Liver (tissue), 8 donors: ENCODE measurements at regions not wholly inside any gene's neighbourhood (a gene's known extent, or its start where the extent isn't known, plus 50 kb on each side); places are given as distances from the start of the nearest gene placed in this dataset.

Source experiments
- DNase-seq: peaks from one replicate; pipeline ENCODE4 v3.0.0-alpha.2; 2017; ENCODE audit warnings: low spot score
- H3K27ac ChIP-seq, 2 donors: one replicate each; pipeline ENCODE4 v1.7.0; 2013; ENCODE audit warnings: inconsistent platforms in 2 of 2, low read length in 2 of 2, control low read depth in 1 of 2, low read depth in 1 of 2, mild to moderate bottlenecking in 1 of 2
- H3K27me3 ChIP-seq, 4 donors: one replicate each; pipeline versions ENCODE4 v1.6.1 to v1.7.0; 2013; ENCODE audit warnings: low read length in 3 of 4, inconsistent platforms in 1 of 4, mild to moderate bottlenecking in 1 of 4, moderate library complexity in 1 of 4; ENCODE audit not compliant: control insufficient read depth in 4 of 4, insufficient read depth in 4 of 4
- H3K36me3 ChIP-seq, 4 donors: one replicate each; pipeline versions ENCODE4 v1.6.1 to v1.7.0; 2013; ENCODE audit warnings: low read length in 3 of 4, mild to moderate bottlenecking in 3 of 4, low read depth in 1 of 4, moderate library complexity in 1 of 4; ENCODE audit not compliant: control insufficient read depth in 4 of 4, insufficient read depth in 3 of 4
- H3K4me1 ChIP-seq, 4 donors: one replicate each; pipeline versions ENCODE4 v1.6.1 to v1.7.0; 2013; ENCODE audit warnings: low read length in 3 of 4, mild to moderate bottlenecking in 3 of 4, moderate library complexity in 1 of 4; ENCODE audit not compliant: control insufficient read depth in 4 of 4, insufficient read depth in 4 of 4
- H3K4me3 ChIP-seq, 3 donors: one replicate each; pipeline versions ENCODE4 v1.6.1 to v1.7.0; 2013; ENCODE audit warnings: low read length in 3 of 3, control low read depth in 1 of 3, low read depth in 1 of 3, mild to moderate bottlenecking in 1 of 3
- H3K9ac ChIP-seq, 2 donors: one replicate each; pipeline ENCODE4 v1.7.0; 2013; ENCODE audit warnings: low read length in 2 of 2, mild to moderate bottlenecking in 2 of 2, moderate library complexity in 2 of 2, control low read depth in 1 of 2, low read depth in 1 of 2
- H3K9me3 ChIP-seq, 4 donors: one replicate each; pipeline versions ENCODE4 v1.6.1 to v1.7.0; 2013; ENCODE audit warnings: low read length in 3 of 4; ENCODE audit not compliant: control insufficient read depth in 4 of 4
- EGR1 ChIP-seq, 2 donors: IDR thresholded peaks; 2 replicates each; pipeline ENCODE4 v1.6.1; 2016 to 2018; ENCODE audit warnings: antibody characterized with exemption in 2 of 2, low read depth in 2 of 2
- FOXA1 ChIP-seq: IDR thresholded peaks from 2 replicates; pipeline ENCODE4 v1.6.1; 2016; ENCODE audit warnings: antibody characterized with exemption
- GABPA ChIP-seq, 2 donors: IDR thresholded peaks in 1 of 2; conservative IDR thresholded peaks in 1 of 2; 2 replicates each; pipeline ENCODE4 v1.6.1; 2016; ENCODE audit warnings: antibody characterized with exemption in 2 of 2, mild to moderate bottlenecking in 1 of 2, moderate library complexity in 1 of 2
- HNF4A ChIP-seq, 2 donors: conservative IDR thresholded peaks; 2 replicates each; pipeline ENCODE4 v1.6.1; 2016; ENCODE audit warnings: antibody characterized with exemption in 2 of 2, mild to moderate bottlenecking in 2 of 2
- HNF4G ChIP-seq: IDR thresholded peaks from 2 replicates; pipeline ENCODE4 v1.6.1; 2016; ENCODE audit warnings: antibody characterized with exemption
- RAD21 ChIP-seq, 2 donors: IDR thresholded peaks; 2 replicates each; pipeline ENCODE4 v1.6.1; 2016; ENCODE audit warnings: antibody characterized with exemption in 2 of 2, mild to moderate bottlenecking in 2 of 2
- RXRA ChIP-seq, 2 donors: IDR thresholded peaks; 2 replicates each; pipeline ENCODE4 v1.6.1; 2017 to 2018; ENCODE audit warnings: antibody characterized with exemption in 2 of 2, mild to moderate bottlenecking in 1 of 2
- TAF1 ChIP-seq: conservative IDR thresholded peaks from 2 replicates; pipeline ENCODE4 v1.6.1; 2016; ENCODE audit warnings: antibody characterized with exemption, mild to moderate bottlenecking
- YY1 ChIP-seq: IDR thresholded peaks from 2 replicates; pipeline ENCODE4 v1.6.1; 2016; ENCODE audit warnings: antibody characterized with exemption, mild to moderate bottlenecking
- WGBS: extraction: QIAGEN DNeasy Blood & Tissue Kit; methylation state at CpG from one replicate; pipeline ENCODE4 v1.1.7; 2013; 5-methylcytosine and 5-hydroxymethylcytosine counted together
- TF ChIP-seq, protein P1 (sequence below): fragments of 150-350 bp; IDR thresholded peaks from 2 replicates; pipeline ENCODE4 v1.5.1; 2017; ENCODE audit warnings: improper control_type of control experiment, low read depth, low read length; ENCODE audit not compliant: missing input control
- TF ChIP-seq, protein P2 (sequence below): IDR thresholded peaks from 2 replicates; pipeline ENCODE4 v1.6.1; 2016; ENCODE audit warnings: antibody characterized with exemption
- TF ChIP-seq, protein P3 (sequence below): IDR thresholded peaks from 2 replicates; pipeline ENCODE4 v1.6.1; 2016; ENCODE audit warnings: antibody characterized with exemption, mild to moderate bottlenecking
- donor health status: healthy.
- donor health status: healthy.
- donor health status: healthy.
- donor health status: healthy.
- donor health status: healthy.

DNA sequence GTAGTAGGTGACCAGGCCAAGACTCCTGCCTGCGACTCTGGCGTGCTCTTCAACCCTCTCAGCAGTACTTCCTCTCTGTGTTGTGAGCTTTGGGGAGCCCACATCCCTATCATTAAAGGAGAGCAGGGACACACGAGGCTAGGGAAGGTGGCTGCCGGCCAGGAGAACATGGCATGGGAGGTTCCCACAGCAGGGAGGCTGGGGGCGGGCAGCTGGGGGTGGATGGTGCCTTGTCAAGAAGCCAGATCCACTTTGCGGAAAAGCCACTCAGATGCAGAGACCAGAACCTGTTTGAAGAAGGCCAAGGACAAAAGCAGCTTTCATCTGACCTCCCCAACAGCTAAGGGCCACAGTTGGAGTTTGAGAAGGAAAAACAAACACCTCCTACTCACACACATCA, 198.6 kb downstream of the BCL11B start (continued):
- TF ChIP-seq, protein P1, sequence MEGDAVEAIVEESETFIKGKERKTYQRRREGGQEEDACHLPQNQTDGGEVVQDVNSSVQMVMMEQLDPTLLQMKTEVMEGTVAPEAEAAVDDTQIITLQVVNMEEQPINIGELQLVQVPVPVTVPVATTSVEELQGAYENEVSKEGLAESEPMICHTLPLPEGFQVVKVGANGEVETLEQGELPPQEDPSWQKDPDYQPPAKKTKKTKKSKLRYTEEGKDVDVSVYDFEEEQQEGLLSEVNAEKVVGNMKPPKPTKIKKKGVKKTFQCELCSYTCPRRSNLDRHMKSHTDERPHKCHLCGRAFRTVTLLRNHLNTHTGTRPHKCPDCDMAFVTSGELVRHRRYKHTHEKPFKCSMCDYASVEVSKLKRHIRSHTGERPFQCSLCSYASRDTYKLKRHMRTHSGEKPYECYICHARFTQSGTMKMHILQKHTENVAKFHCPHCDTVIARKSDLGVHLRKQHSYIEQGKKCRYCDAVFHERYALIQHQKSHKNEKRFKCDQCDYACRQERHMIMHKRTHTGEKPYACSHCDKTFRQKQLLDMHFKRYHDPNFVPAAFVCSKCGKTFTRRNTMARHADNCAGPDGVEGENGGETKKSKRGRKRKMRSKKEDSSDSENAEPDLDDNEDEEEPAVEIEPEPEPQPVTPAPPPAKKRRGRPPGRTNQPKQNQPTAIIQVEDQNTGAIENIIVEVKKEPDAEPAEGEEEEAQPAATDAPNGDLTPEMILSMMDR, result no peak
- TF ChIP-seq TAF1, result no peak

DNA sequence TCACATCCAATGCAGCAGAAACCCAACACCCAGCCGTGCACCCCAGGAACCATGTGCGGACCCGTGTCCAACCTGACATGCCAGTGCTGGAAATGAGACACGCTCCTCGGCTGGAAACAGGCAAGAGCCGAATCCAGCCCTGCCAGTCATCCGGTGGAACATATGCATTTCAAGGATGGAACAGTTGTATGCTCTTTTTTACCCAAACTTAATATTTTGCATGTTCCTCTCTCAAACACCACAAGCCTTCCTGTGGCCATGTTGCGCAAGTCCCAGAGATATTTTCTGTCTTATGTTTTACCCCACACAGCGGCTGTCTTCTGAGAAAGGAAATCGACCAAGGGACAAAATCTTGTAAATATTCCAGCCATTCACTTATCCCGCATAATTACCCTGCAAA, 196.9 kb downstream of the BCL11B start:
- Histone ChIP-seq H3K4me3 (no peak overlapping the region), H3K9me3 (peaks cover 0 to 6% (median 4%) of the 10 kb centered on the region in 4 donors), H3K27me3 (peaks cover 0 to 5% (median 1%) of the 10 kb centered on the region in 4 donors), H3K9ac (no peak overlapping the region), H3K27ac (no peak overlapping the region), H3K36me3 (no peaks in the 10 kb centered on the region), H3K4me1 (no peaks in the 10 kb centered on the region)
- no peak for TF ChIP-seq HNF4G
- no peak for TF ChIP-seq YY1
- TF ChIP-seq HNF4A (conservative IDR thresholded peaks at IDR 0.05), result no peak
- TF ChIP-seq, protein P1, result no peak
- TF ChIP-seq, protein P2, sequence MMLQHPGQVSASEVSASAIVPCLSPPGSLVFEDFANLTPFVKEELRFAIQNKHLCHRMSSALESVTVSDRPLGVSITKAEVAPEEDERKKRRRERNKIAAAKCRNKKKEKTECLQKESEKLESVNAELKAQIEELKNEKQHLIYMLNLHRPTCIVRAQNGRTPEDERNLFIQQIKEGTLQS, result no peak
- TF ChIP-seq, protein P3, sequence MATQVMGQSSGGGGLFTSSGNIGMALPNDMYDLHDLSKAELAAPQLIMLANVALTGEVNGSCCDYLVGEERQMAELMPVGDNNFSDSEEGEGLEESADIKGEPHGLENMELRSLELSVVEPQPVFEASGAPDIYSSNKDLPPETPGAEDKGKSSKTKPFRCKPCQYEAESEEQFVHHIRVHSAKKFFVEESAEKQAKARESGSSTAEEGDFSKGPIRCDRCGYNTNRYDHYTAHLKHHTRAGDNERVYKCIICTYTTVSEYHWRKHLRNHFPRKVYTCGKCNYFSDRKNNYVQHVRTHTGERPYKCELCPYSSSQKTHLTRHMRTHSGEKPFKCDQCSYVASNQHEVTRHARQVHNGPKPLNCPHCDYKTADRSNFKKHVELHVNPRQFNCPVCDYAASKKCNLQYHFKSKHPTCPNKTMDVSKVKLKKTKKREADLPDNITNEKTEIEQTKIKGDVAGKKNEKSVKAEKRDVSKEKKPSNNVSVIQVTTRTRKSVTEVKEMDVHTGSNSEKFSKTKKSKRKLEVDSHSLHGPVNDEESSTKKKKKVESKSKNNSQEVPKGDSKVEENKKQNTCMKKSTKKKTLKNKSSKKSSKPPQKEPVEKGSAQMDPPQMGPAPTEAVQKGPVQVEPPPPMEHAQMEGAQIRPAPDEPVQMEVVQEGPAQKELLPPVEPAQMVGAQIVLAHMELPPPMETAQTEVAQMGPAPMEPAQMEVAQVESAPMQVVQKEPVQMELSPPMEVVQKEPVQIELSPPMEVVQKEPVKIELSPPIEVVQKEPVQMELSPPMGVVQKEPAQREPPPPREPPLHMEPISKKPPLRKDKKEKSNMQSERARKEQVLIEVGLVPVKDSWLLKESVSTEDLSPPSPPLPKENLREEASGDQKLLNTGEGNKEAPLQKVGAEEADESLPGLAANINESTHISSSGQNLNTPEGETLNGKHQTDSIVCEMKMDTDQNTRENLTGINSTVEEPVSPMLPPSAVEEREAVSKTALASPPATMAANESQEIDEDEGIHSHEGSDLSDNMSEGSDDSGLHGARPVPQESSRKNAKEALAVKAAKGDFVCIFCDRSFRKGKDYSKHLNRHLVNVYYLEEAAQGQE, result no peak
- no peak for TF ChIP-seq RXRA (IDR thresholded peaks at IDR 0.05)
- no peak for TF ChIP-seq EGR1 (IDR thresholded peaks at IDR 0.05; ENCODE audit: low read depth in 2 of 2)
- no peak for TF ChIP-seq FOXA1
- TF ChIP-seq RAD21 (IDR thresholded peaks at IDR 0.05), result no peak
- TF ChIP-seq GABPA (IDR thresholded peaks at IDR 0.05 in 1 of 2, conservative IDR thresholded peaks at IDR 0.05 in 1 of 2), result no peak
- WGBS, result 84% methylated on average over 11 of the region's 11 CpGs
- DNase-seq, result no peak
